ENCODE measurements at regions not wholly inside any gene's neighbourhood (a gene's known extent, or its start where the extent isn't known, plus 50 kb on each side); places are given as distances from the start of the nearest gene placed in this dataset.

DNA sequence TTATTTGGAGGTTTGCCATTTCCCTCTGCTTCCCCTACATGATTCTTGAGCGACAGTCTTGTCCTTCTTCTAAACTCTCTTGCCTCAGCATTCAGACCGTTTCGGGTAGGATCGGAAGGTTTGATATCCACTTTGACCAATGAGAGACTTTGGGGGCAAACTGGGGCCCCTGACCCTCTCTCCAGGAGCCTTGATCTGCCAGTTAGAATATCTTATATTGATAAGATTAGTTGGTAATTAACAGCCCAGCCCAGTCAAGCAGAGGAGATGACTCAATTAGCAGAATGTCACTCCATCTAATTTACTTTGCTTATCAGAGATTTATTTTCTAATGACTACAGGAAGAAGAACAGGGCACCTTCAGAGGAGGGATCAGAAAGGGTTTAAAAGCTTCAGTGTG is 532.8 kb downstream of the XYLT1 start:
- TF ChIP-seq, protein P1, sequence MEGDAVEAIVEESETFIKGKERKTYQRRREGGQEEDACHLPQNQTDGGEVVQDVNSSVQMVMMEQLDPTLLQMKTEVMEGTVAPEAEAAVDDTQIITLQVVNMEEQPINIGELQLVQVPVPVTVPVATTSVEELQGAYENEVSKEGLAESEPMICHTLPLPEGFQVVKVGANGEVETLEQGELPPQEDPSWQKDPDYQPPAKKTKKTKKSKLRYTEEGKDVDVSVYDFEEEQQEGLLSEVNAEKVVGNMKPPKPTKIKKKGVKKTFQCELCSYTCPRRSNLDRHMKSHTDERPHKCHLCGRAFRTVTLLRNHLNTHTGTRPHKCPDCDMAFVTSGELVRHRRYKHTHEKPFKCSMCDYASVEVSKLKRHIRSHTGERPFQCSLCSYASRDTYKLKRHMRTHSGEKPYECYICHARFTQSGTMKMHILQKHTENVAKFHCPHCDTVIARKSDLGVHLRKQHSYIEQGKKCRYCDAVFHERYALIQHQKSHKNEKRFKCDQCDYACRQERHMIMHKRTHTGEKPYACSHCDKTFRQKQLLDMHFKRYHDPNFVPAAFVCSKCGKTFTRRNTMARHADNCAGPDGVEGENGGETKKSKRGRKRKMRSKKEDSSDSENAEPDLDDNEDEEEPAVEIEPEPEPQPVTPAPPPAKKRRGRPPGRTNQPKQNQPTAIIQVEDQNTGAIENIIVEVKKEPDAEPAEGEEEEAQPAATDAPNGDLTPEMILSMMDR (IDR thresholded peaks at IDR 0.05 in 8 of 11, conservative IDR thresholded peaks at IDR 0.05 in 3 of 11) = no peak
- no peak for TF ChIP-seq POLR2A (IDR thresholded peaks at IDR 0.05)
